ENCODE measurements at regions not wholly inside any gene's neighbourhood (a gene's known extent, or its start where the extent isn't known, plus 50 kb on each side); places are given as distances from the start of the nearest gene placed in this dataset.

DNA sequence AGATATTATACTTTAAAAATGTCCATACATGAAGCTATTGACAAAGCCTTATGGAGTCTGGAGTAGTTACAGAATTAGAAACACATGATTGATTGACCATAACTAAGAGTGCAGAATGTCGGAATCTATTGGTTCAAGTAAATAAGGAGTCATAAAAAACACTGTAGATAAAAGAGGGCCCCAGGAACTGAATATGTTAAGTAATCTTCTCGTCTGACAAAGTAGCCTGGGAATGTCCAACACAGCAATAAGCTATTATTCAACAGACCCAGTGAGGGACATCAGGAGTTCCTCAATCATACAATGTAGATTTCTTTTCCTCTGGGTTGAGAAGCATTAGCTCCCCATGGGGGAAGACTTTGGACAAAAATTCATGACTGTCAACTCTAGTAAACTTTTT is 782.0 kb downstream of the SUGCT start:
- TF ChIP-seq, protein P1, sequence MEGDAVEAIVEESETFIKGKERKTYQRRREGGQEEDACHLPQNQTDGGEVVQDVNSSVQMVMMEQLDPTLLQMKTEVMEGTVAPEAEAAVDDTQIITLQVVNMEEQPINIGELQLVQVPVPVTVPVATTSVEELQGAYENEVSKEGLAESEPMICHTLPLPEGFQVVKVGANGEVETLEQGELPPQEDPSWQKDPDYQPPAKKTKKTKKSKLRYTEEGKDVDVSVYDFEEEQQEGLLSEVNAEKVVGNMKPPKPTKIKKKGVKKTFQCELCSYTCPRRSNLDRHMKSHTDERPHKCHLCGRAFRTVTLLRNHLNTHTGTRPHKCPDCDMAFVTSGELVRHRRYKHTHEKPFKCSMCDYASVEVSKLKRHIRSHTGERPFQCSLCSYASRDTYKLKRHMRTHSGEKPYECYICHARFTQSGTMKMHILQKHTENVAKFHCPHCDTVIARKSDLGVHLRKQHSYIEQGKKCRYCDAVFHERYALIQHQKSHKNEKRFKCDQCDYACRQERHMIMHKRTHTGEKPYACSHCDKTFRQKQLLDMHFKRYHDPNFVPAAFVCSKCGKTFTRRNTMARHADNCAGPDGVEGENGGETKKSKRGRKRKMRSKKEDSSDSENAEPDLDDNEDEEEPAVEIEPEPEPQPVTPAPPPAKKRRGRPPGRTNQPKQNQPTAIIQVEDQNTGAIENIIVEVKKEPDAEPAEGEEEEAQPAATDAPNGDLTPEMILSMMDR (IDR thresholded peaks at IDR 0.05) = no peak
- no peak for TF ChIP-seq POLR2A (IDR thresholded peaks at IDR 0.05)
- no peak for TF ChIP-seq POLR2AphosphoS5 (IDR thresholded peaks at IDR 0.05)

Measured in breast epithelium (tissue), 3 donors.